ENCODE measurements at regions not wholly inside any gene's neighbourhood (a gene's known extent, or its start where the extent isn't known, plus 50 kb on each side); places are given as distances from the start of the nearest gene placed in this dataset.

DNA sequence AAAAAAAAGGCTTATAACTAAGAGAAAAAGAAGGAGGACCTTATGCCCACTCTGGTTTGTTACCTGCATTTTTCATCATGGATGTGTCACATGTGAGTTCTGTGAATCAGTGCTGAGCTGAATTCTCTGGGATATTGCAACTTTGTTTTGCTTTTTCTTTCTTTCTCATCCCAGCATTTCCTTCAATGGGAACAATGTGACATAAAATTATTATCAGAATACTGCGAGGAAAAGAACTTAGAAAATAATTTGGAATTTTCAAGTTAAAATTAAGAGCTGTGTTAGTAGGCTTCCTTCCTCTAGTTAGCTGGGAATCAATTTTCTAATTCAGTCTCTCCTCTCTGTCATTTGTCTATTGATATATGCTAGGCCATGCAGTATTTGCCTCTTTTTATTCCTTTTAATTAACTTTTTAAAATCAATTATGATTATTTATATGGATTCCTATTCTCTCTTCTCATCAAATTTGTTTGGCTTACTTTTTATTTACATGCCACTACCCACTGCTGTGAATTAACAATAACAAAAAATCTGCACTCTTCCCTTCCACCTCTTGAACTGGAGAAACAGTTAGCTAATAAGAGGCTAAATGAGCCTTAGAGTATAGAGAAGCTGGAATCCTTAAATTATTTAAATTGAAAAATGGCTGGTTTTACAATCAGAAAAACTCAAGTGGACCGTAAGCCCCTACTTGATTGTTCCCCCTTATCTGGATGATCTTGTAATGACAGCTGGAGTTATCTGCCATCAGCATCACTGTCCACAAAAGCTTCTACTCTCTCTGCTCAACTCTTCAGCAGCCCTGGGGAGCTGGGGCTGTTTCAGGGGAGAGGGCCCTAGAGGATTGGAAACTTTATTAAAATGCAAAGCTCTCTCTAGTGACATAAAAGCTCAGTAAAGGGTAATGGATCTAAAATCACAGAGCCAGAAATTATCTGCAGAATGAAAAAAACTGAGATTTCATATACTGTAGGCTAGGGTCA lies 95.3 kb upstream of the SOX2 start:
- no peaks in the 10 kb centered on the region for H3K27me3 ChIP-seq (ENCODE audit: insufficient read depth, low read length, poor library complexity)
- ATAC-seq (ENCODE audit: insufficient read depth, low read depth) (no peak), DNase-seq (no peak)
- no peak overlapping the region for H2AFZ ChIP-seq (ENCODE audit: low read depth, low read length)
- no peaks in the 10 kb centered on the region for H4K20me1 ChIP-seq (ENCODE audit: insufficient read depth, low read length)
- no peaks in the 10 kb centered on the region for H3K9me3 ChIP-seq (ENCODE audit: insufficient read depth, low read length, severe bottlenecking)
- TF ChIP-seq, protein P1, sequence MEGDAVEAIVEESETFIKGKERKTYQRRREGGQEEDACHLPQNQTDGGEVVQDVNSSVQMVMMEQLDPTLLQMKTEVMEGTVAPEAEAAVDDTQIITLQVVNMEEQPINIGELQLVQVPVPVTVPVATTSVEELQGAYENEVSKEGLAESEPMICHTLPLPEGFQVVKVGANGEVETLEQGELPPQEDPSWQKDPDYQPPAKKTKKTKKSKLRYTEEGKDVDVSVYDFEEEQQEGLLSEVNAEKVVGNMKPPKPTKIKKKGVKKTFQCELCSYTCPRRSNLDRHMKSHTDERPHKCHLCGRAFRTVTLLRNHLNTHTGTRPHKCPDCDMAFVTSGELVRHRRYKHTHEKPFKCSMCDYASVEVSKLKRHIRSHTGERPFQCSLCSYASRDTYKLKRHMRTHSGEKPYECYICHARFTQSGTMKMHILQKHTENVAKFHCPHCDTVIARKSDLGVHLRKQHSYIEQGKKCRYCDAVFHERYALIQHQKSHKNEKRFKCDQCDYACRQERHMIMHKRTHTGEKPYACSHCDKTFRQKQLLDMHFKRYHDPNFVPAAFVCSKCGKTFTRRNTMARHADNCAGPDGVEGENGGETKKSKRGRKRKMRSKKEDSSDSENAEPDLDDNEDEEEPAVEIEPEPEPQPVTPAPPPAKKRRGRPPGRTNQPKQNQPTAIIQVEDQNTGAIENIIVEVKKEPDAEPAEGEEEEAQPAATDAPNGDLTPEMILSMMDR (IDR thresholded peaks at IDR 0.05; ENCODE audit: borderline replicate concordance, extremely low read depth, low read length, poor library complexity, severe bottlenecking), result no peak
- no peak for TF ChIP-seq EZH2 (IDR thresholded peaks at IDR 0.05; ENCODE audit: borderline replicate concordance, low read depth, low read length, severe bottlenecking)
- no peak overlapping the region for H3K27ac ChIP-seq (ENCODE audit: low read length)
- H3K9ac ChIP-seq (ENCODE audit: low read depth, low read length), result no peak overlapping the region
- H3K79me2 ChIP-seq (ENCODE audit: insufficient read depth, low read length), result no peaks in the 10 kb centered on the region
- H3K4me2 ChIP-seq (ENCODE audit: insufficient read depth, low read length), result no peak overlapping the region
- H3K4me3 ChIP-seq (ENCODE audit: low read depth in 1 of 2, low read length in 2 of 2), result no peak overlapping the region
- H3K36me3 ChIP-seq (ENCODE audit: insufficient read depth, low read length), result no peaks in the 10 kb centered on the region
- H3K4me1 ChIP-seq (ENCODE audit: insufficient read depth, low read length), result no peaks in the 10 kb centered on the region

DNA sequence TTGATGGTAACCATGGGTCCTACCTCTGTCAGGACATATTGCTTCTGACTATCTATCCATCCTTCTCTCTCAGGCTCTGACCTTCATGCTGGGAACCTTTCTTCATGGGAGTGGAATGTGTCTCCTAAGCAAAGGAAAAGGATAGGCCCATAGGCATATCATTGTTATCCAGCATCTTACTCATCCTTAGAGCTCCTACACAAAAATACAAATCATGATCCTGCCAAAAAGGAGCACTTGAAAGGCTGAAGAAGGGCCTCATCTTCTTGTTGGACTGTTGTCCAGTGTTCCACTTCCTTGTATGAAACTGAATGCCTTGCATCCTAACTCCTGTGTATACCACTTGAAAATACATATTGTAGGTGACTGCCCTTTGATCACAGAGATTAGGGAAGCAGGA lies 96.1 kb upstream of the SOX2 start:
- Histone ChIP-seq H3K27me3 (ENCODE audit: insufficient read depth, low read length, poor library complexity) (no peaks in the 10 kb centered on the region), H3K4me1 (ENCODE audit: insufficient read depth, low read length) (no peaks in the 10 kb centered on the region), H4K20me1 (ENCODE audit: insufficient read depth, low read length) (no peaks in the 10 kb centered on the region), H3K9ac (ENCODE audit: low read depth, low read length) (no peak overlapping the region), H3K27ac (ENCODE audit: low read length) (no peak overlapping the region), H3K4me2 (ENCODE audit: insufficient read depth, low read length) (no peak overlapping the region), H2AFZ (ENCODE audit: low read depth, low read length) (no peak overlapping the region), H3K79me2 (ENCODE audit: insufficient read depth, low read length) (no peaks in the 10 kb centered on the region), H3K4me3 (ENCODE audit: low read depth in 1 of 2, low read length in 2 of 2) (no peak overlapping the region), H3K36me3 (ENCODE audit: insufficient read depth, low read length) (no peaks in the 10 kb centered on the region), H3K9me3 (ENCODE audit: insufficient read depth, low read length, severe bottlenecking) (no peaks in the 10 kb centered on the region)
- no peak for ATAC-seq (ENCODE audit: insufficient read depth, low read depth)
- TF ChIP-seq, protein P1 (IDR thresholded peaks at IDR 0.05; ENCODE audit: borderline replicate concordance, extremely low read depth, low read length, poor library complexity, severe bottlenecking), result no peak
- no peak for TF ChIP-seq EZH2 (IDR thresholded peaks at IDR 0.05; ENCODE audit: borderline replicate concordance, low read depth, low read length, severe bottlenecking)
- no peak for DNase-seq

DNA sequence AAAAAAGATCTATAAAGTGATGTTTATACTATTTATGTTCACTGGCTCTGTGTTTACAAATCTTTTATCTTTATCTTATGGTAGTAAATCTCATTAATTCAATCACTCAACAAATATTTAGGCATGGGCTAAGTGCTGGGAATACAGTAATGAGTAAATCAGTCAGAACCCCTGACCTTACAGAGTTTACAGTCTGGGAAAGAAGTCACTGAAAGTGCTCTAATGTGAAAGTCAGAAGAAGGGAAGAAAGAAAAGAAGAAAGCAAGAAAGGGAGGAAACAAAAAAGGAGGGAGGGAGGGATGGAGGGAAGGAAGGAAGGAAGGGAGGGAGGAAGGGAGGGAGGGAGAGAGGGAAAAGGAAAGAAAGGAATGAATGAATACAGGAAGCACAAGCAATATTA lies 96.8 kb upstream of the SOX2 start:
- Histone ChIP-seq H3K27me3 (ENCODE audit: insufficient read depth, low read length, poor library complexity) (no peaks in the 10 kb centered on the region), H3K36me3 (ENCODE audit: insufficient read depth, low read length) (no peaks in the 10 kb centered on the region), H3K27ac (ENCODE audit: low read length) (no peak overlapping the region), H3K4me1 (ENCODE audit: insufficient read depth, low read length) (no peaks in the 10 kb centered on the region), H2AFZ (ENCODE audit: low read depth, low read length) (no peak overlapping the region), H3K9me3 (ENCODE audit: insufficient read depth, low read length, severe bottlenecking) (no peaks in the 10 kb centered on the region), H3K4me3 (ENCODE audit: low read depth in 1 of 2, low read length in 2 of 2) (no peak overlapping the region), H3K79me2 (ENCODE audit: insufficient read depth, low read length) (no peaks in the 10 kb centered on the region), H4K20me1 (ENCODE audit: insufficient read depth, low read length) (no peaks in the 10 kb centered on the region), H3K9ac (ENCODE audit: low read depth, low read length) (no peak overlapping the region), H3K4me2 (ENCODE audit: insufficient read depth, low read length) (no peak overlapping the region)
- no peak for TF ChIP-seq EZH2 (IDR thresholded peaks at IDR 0.05; ENCODE audit: borderline replicate concordance, low read depth, low read length, severe bottlenecking)
- TF ChIP-seq, protein P1 (IDR thresholded peaks at IDR 0.05; ENCODE audit: borderline replicate concordance, extremely low read depth, low read length, poor library complexity, severe bottlenecking), result no peak
- ATAC-seq (ENCODE audit: insufficient read depth, low read depth), result no peak
- no peak for DNase-seq
